GM19240 (cell line): ENCODE measurements at regions not wholly inside any gene's neighbourhood (a gene's known extent, or its start where the extent isn't known, plus 50 kb on each side); places are given as distances from the start of the nearest gene placed in this dataset.

Experiments
- DNase-seq: peaks from one replicate; pipeline ENCODE4 v3.0.0; 2011; ENCODE audit warnings: low spot score; ENCODE audit not compliant: insufficient read length

DNA sequence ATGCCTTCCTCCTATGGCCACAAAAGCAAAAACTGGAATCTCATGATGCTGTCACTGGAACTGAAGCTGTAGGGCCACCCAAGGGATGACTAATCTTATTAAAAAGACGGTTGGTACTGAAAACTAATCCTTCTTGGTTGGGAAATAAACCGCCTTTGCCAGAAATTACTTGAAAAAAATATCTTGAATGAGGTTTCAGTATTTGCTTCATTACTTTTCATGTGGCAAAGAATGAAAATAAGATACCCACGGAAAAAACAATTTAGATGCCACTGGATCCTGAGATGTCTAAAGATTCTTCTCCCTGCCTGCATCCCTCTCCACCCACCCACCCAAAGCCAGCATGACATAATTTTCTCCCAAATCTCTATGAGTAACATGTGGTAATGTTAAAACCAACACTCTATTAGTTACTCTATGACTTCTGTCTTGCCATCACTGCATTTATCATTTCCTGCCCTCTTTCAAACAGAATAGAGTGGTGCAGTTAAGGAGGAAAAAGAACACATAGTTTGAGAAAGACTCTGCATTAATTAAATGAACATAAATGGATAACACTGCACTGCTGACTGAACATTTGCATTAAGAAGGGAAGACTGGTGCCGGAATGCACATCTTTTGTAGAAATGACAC, 111.8 kb upstream of the DPH6 start:
- no peak for DNase-seq

DNA sequence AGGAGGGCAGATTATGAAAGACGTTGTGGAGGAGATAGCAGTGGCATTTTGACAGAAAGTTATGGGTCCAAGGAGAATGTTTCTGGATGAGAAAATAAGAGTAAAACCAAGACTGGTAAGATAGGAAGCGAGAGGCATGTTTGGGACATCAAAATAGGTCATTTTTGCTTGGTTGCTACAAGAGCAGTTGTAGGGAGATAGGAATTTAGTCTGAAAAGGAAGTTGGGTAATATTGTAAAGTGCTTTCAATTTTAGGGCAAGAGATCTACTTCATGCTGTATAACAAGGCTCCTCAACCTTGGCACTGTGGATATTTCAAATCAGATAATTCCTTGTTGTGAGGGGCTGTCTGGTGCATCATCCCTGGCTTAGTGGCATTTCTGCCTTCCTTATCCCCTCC, 118.0 kb upstream of the DPH6 start:
- DNase-seq, result no peak

DNA sequence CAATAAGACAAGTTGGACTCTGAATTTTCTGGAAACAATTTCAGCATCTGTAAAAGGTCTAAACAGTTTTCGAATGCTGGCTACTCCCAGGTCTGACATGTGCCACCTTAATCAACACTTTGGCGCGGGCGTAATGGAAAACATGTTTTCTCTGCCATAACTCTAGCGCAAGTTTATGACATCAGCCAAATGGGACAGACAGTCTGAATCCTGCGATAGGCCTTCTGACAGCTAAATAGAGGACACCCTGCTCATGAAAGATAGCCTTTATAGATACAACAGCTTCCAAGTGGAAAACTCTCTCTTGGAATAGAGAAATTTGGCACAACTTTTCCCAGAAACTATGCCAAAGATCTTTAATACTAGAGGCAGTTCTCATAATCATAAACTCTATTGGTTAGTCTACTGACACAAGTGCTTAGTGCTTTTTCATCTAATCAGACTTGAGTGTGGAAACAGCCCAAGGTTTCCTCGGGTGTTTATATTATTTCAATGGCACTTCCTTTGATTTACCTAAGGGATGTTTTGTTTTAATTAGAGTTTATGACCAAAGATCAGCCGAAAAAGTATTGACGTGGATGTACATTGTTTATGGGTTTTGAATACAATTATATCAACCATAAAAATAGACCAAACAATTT, 120.1 kb upstream of the DPH6 start:
- DNase-seq, result no peak

DNA sequence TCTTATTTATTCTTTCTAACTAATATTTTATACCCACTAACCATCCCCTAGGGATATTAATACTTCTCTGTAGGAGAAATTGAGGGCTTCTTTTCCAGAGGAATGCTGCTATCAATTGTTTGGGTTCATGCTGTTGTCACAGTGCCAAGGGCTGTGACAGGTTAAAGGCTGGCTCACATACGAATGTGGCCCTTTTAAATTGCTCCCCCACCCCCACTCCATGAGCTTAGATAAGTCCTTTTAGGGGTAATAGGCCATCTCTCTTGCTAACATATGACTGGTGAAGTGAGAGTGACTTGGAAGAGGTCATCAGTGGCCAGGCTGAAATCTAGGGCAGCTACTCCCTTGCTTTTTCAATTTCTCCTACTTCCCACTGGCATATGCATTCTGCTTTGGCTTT, 121.9 kb upstream of the DPH6 start:
- DNase-seq, result no peak

DNA sequence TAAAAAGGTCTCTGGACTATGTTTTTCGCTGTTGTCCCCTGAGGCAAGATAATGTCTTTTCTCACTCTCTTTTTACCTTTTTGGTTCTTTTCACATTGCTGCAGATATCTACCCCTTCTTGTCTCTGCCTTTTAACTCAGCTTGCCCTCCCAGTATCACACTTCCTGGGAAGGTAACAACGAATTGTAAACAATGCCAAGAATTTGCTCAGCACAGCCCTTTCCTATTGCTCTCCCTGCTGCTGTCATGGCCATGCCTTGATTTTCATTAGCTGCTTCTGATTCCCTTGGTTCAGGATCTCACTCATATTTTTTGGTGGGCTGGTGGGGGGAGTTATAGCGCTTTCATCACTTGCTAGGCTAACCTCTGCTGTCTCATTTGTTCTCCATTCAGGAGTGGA, 123.1 kb upstream of the DPH6 start:
- no peak for DNase-seq

DNA sequence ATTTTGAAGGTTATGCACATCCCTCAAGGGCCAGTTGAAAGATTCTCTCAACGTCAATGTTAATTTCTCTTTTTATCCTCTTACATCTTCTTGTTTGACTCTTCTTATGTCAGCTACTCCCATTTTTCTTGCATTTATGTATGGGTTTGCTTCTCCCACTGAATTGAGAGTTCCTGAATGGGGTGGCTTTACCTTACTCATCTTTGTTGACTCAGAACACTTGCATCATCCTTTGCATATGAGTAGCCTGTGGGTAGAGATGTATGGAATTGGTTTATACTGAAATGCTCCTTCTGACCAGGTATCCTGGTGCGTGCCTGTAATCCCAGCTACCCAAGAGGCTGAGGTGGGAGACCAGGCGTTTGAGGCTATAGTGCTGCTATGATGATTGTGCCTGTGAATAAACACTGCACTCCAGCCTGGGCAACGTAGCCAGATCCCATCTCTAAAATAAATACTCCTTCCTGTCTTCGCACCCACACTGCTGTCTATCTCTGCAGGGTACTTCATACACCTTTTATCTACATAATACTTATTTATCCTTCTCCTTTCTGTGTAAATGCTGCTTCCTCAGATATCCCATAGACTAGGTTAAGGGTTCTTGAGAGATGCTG, 123.6 kb upstream of the DPH6 start:
- DNase-seq, result no peak

DNA sequence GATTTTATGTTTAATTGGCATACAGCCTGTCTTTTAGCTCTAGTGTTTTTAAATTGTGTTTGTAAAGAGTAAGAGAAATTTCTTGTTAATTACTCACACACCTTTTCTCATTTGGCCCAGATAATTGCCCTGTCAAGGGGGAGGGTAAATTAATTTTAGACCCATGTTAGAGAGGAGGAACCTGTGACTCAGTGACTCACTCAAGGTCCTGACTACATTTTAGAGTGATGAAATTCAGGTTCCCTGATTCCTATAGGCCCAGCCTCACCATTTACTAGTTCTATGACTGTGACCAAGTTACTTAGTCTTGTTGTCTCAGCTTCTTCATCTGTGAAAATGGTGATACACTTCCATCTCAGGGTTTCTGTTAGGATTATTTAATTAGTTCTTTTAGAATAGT, 125.2 kb upstream of the DPH6 start:
- DNase-seq, result no peak

DNA sequence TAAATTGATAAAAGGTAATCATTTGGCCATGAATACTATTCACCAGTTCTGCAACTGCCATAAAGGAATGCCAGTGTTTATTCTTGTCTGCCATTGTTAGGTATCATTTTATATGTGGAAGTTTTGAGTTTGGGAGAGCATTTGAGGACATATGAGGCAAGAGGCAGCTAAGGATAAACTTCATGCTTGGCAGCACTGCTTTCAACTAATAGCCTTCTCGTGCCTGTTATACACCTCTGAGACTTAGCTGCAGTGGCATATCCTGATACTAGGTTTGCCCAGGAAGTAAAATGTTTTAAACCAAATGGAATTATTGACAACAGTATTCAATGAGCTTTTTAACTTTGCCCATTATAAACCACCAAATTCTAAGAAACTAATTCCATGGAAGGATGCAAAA, 126.0 kb upstream of the DPH6 start:
- DNase-seq, result no peak

DNA sequence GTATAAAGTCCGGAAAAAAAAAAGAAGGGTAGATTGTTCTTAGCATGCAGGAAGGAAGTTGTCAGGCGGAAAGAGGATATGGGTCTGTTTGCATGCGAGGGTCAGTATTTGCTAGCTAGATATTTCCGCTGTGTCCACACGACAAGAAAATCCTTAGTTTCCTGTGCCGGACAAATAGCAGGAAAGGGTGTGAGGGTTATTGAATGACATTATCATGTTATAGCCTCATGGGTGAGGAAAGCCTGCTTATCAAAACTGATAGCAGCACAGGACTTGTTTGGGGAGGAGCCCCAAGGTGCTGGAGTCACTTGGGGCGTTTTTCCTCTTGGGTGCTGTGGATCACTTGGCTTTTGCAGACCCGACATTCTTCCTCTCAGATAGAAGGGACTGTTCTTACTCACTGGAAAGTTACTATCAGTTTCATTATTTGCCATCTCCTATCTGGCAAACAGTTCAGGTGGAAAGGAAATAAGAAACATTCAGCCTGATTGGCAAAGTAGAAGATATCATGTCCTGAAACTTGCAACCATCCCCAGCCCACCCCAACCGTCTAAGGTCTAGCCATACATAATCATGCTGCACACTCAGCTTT, 127.2 kb upstream of the DPH6 start:
- DNase-seq, result no peak

DNA sequence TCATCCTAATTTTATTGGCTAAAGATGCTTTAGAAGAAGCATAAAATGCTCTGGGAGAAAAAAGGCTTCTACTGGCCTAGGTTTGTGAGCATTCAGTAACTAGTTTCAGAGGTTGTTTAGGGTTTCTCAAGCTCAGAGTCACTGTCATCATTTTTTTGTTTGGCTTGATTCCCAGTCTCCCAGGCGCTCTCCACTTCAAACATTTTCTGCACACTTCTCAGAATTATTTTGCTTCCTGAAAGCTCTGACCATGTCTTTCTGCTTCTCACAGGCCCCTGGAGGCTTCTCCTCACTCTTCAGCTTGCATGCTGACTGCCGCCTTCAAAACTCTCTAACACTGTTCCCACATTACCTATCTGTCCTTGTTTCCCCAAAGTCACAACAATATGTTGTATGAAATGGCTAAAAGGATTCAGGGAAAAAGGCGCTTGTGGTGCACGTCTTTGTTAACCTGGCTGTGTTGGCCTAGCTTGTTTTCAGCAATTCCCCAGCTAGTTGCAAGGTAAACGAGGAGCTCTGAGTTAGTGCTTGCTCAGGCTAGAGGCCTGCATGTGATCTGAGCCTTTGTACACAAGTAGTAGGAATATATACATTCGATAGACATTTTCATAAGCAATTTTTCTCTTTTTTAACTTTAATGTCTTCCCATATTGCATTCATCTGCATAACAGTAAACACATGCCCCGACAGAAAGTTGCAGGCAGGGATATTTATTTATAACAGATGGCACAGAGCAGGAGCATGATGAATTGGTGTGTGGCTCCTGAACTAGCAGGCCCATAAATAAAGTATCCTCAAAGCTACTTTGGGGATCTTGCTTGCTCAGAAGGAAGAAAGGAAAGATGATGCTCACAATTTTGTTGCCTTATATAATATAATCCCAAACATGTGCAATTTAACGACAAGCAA, 129.2 kb upstream of the DPH6 start:
- no peak for DNase-seq

DNA sequence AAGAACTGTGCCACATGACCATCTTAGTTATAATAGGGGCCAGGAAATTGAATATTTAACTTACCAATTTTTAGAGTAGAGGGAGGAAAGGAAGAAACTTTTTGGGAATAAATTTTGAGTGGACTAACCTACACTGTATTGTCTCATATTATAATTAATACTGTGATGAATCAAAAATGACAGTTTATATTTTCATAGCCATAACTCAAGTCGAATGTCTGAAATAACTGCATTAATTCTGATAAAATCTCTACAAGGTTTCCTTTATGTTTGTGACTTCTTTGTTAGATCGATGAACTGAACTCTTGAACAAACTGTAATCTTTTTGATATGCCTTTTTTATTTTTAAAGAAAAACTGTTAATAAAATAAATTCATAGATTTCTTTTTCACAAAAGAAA, 132.8 kb upstream of the DPH6 start:
- no peak for DNase-seq

DNA sequence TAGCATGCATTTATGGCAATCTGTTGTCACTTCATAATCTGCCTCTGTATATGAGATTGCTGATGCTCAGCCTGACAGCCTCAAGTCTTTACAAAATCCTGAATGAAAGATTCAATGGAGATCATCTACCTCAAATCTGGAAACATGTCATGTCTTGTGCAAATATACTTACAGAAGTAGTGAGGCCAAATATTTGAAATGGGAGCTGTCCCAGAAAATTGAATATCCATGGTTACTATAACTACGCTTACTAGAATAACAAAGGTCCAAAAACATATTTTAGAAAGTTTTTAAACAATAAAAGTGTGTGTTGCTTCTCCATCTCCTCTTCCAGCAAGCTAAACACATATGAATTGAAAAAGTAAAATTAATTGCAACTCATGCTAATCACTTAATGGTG, 133.2 kb upstream of the DPH6 start:
- DNase-seq, result no peak

DNA sequence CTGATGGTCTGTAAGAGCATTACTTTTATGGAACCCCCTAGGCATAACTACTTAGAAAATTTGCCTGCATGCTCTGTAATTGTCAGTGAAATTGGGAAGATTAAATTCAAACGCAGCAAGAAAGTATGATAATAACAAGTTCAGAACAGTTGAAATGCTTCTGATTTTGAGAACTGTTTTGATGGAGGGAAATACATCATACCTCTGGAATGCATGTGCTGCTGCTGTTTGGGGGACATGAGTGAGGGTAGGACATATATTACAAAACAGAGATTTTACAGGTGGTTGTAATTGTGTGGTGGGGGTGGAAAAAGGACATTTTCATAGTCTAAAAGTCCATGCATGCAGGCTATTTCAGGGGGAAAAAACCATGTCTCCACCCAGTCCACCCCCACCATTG, 135.0 kb upstream of the DPH6 start:
- no peak for DNase-seq

DNA sequence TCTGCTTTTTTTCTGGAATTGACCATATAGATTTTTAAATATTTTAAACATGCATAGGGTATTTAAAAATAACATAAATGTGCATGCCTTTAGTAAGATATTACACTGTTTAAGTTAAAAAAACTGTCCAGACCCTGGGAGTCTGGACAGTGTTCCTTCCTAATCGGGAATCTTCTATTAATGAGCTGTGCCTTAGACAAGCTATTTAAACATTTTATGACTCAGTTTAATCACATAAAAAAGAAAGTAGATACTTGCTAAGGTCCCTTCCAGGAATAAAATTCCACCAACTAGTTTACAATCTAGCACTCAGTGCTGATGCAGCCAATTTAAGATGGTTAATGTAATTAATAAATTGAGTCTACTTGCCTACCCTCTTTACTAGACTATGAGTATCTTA, 140.4 kb upstream of the DPH6 start:
- DNase-seq, result no peak

DNA sequence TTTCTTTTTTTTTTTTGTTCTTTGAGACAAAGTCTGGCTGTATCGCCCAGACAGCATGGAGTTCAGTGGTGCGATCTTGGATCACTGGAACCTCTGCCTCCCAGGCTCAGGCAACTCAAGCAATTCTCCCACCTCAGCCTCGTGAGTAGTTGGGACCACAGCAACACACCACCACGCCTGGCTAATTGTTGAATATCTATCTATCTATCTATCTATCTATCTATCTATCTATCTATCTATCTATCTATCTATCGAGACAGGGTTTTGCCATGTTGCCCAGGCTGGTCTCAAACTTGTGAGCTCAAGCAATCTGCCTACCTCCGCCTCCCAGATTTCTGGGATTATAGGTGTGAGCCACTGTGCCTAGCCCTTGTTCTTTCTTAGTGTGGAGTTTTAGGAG, 143.3 kb upstream of the DPH6 start:
- DNase-seq, result no peak

DNA sequence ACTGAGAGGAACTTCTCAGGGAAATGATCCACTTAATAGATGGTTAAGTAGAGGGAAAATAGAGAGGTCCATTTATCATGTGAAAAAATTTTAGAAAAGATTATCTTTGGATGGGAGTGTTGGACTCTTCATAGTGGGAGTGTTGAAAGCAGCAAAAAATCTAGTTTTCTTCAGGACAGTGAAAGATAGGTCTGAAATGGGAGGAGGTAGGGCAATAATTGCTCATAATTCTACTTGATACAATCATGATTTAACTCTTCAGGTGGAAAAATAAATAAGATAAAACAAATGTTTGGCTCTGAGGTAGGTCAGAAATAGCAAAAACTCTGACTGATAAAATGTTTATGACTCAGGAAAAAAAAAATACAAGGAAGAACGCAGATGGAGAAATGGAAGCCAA, 144.1 kb upstream of the DPH6 start:
- no peak for DNase-seq

DNA sequence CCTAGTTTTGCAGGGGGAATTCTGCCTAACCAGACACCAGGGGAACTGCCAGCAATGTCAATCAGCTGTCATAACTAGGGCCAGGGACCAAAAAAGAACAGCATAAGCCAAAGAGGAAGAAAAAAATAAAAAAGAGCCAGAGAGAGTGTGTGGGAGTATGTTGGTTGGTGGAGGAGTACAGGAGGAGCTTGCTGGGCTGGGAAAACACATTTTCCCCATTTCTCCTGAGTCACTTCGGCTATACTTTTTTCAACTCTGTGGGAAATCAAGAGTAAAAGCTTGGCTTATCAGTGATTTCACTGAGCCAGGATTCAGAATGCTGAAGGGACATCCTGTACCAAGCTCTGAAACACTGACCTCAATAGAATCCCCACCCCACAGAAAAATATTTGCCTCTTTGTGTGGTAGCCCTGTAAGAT, 144.7 kb upstream of the DPH6 start:
- no peak for DNase-seq

DNA sequence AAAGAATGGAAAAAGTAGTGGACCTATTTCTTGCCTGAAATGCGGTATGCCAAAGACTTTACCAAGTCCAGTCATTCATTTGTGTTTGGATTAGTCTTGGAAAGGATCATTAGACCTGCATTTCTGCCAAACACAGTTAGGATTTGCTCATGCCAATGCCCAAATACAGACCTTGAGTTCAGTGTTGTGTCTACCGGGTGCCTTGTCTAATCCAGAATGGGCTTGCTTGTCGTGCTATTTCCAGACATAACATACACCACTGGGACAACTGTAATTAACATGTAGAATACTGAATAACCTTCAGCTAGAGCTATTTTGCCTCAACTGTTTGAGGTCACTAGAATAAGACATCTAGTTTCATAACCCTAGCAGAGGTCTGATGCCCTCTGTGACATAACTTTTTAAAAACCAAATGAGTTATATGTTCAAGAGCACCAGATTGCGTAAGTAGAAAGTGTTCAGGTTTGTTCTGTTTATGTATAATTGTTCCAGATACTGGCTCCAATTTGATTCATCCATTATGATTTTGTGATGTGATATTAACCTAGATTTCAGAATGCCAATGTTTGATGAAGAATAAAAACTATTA, 145.3 kb upstream of the DPH6 start:
- DNase-seq, result no peak

DNA sequence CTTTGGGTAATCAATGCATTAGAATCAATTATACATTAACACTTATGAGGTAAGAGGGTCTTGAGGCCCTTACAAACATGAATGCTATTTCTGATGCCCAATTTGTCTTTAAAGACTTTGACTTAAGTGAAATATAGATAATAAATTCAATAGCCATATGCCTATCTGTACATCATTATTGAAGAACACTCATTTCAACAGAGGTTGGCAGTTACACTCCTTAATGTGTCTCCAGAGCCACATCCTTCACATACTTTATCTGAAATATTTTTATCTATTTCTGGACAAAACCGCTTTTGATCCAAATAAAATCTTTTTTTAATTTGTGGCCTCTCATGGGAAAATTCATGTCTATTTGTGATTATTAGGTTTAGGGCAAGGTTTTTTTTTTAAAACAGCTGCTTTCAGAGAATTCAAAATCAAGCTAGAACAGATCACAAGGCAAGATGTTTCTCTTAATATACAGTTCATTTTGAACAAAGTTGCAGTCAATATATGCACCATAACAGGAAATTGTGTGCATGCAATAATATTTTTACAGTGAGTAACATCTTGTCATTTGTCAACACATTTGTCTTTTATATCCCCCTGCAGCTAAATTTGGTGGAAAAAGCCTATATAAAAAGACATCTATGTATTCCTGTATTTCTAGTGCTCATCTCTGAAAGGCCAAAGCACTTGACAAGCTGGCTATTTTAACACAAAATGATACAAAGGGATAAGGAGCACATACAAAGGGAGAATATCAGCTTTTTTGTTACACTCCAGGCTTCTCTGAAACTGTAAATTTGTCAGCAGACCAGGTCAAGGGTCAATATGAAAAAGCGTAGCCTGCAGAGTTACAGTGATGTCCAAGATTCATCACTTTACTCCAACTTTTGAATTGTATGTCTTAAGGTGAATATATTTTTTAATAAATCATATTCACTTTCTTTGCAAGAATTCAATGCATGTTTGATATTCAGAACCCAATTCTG, 146.2 kb upstream of the DPH6 start:
- no peak for DNase-seq

DNA sequence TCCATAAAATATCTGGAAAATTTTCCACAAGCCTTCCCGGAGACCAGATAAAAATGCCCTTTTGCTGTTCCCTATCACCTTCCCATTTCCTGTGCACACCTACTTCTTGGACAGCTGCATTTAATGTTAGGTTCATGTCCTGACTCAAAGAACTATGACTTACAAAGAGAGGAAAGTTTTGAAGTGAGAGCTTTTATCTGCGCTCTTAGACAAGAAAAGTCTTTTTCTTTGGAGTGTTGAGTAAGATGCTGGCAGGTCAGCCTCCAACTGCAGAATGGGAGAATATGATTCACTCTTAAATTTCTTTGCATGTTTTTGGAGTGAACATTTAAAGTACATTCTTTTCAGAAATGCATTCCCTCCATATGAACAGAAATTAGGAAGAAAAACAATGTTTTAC, 147.3 kb upstream of the DPH6 start:
- no peak for DNase-seq
